Subcutaneous abdominal adipose tissue (tissue), 5 donors: ENCODE measurements at regions not wholly inside any gene's neighbourhood (a gene's known extent, or its start where the extent isn't known, plus 50 kb on each side); places are given as distances from the start of the nearest gene placed in this dataset.
"Not testable (repeated sequence)": the region's sequence is repeated elsewhere in the genome, so short reads cannot be mapped to it uniquely, and the experiment has no call there.

ENCODE experiments used
- H3K27ac ChIP-seq: one replicate; pipeline ENCODE4 v1.7.0; 2013; ENCODE audit warnings: low read depth, mild to moderate bottlenecking, inconsistent platforms, low read length, moderate library complexity
- H3K27me3 ChIP-seq, 5 donors: one replicate each; pipeline ENCODE4 v1.7.0; 2013; ENCODE audit warnings: low read length in 5 of 5, inconsistent platforms in 1 of 5; ENCODE audit not compliant: control insufficient read depth in 5 of 5, insufficient read depth in 4 of 5
- H3K36me3 ChIP-seq, 5 donors: one replicate each; pipeline ENCODE4 v1.7.0; 2013; ENCODE audit warnings: low read length in 5 of 5; ENCODE audit not compliant: control insufficient read depth in 5 of 5, insufficient read depth in 5 of 5
- H3K4me1 ChIP-seq, 5 donors: one replicate each; pipeline ENCODE4 v1.7.0; 2013; ENCODE audit warnings: low read length in 5 of 5, mild to moderate bottlenecking in 3 of 5, moderate library complexity in 1 of 5; ENCODE audit not compliant: control insufficient read depth in 5 of 5, insufficient read depth in 5 of 5
- H3K4me3 ChIP-seq, 5 donors: one replicate each; pipeline ENCODE4 v1.7.0; 2013; ENCODE audit warnings: low read length in 5 of 5, low read depth in 1 of 5
- H3K9ac ChIP-seq, 5 donors: one replicate each; pipeline ENCODE4 v1.7.0; 2013; ENCODE audit warnings: low read length in 5 of 5, mild to moderate bottlenecking in 4 of 5, moderate library complexity in 3 of 5
- H3K9me3 ChIP-seq, 5 donors: one replicate each; pipeline ENCODE4 v1.7.0; 2013; ENCODE audit warnings: low read length in 5 of 5; ENCODE audit not compliant: control insufficient read depth in 5 of 5
- donor health status: healthy.
- donor health status: healthy.
- donor health status: healthy.
- donor health status: healthy.
- donor health status: healthy.

GRCh38 chr2:107743274-107743673, 83.4 kb upstream of the RGPD4 start:
- Histone ChIP-seq H3K4me1 (no peaks in the 10 kb centered on the region), H3K4me3 (no peak overlapping the region), H3K9me3 (no peaks in the 10 kb centered on the region), H3K27ac (no peak overlapping the region), H3K27me3 (no peaks in the 10 kb centered on the region), H3K9ac (no peak overlapping the region), H3K36me3 (no peaks in the 10 kb centered on the region)

- Histone ChIP-seq H3K27ac (no peak overlapping the region), H3K4me3 (no peak overlapping the region), H3K4me1 (no peaks in the 10 kb centered on the region), H3K9ac (no peak overlapping the region), H3K27me3 (no peaks in the 10 kb centered on the region), H3K9me3 (no peaks in the 10 kb centered on the region), H3K36me3 (no peaks in the 10 kb centered on the region)
Measured at GRCh38 chr2:107745100-107745499, 81.6 kb upstream of the RGPD4 start.

- not testable (repeated sequence) for H3K9ac ChIP-seq, H3K36me3 ChIP-seq, H3K4me1 ChIP-seq, H3K4me3 ChIP-seq, H3K27ac ChIP-seq, H3K27me3 ChIP-seq, H3K9me3 ChIP-seq
Measured at GRCh38 chr2:107746552-107747198, 80.0 kb upstream of the RGPD4 start.

GRCh38 chr2:107747199-107747963, 79.3 kb upstream of the RGPD4 start:
- not testable (repeated sequence) for H3K9ac ChIP-seq, H3K27me3 ChIP-seq, H3K9me3 ChIP-seq, H3K4me3 ChIP-seq, H3K4me1 ChIP-seq, H3K36me3 ChIP-seq, H3K27ac ChIP-seq

GRCh38 chr2:107747964-107748583, 78.6 kb upstream of the RGPD4 start:
- Histone ChIP-seq H3K9me3 (peaks cover 0 to 2% (median 0%) of the 10 kb centered on the region in 5 donors), H3K4me1 (no peaks in the 10 kb centered on the region), H3K27ac (no peak overlapping the region), H3K36me3 (no peaks in the 10 kb centered on the region), H3K9ac (no peak overlapping the region), H3K27me3 (no peaks in the 10 kb centered on the region), H3K4me3 (no peak overlapping the region)

- peaks cover 0 to 4% (median 0%) of the 10 kb centered on the region in 5 donors for H3K9me3 ChIP-seq
- no peak overlapping the region for H3K9ac ChIP-seq
- no peaks in the 10 kb centered on the region for H3K36me3 ChIP-seq
- no peak overlapping the region for H3K4me3 ChIP-seq
- no peak overlapping the region for H3K27ac ChIP-seq
- no peaks in the 10 kb centered on the region for H3K27me3 ChIP-seq
- H3K4me1 ChIP-seq, result no peaks in the 10 kb centered on the region
Measured at GRCh38 chr2:107751936-107752335, 74.8 kb upstream of the RGPD4 start.

- not testable (repeated sequence) for H3K4me1 ChIP-seq, H3K9ac ChIP-seq, H3K36me3 ChIP-seq, H3K27ac ChIP-seq, H3K9me3 ChIP-seq, H3K4me3 ChIP-seq, H3K27me3 ChIP-seq
Measured at GRCh38 chr2:107753806-107754205, 72.9 kb upstream of the RGPD4 start.

GRCh38 chr2:107757223-107757622, 69.5 kb upstream of the RGPD4 start:
- Histone ChIP-seq H3K27me3 (no peaks in the 10 kb centered on the region), H3K4me1 (no peaks in the 10 kb centered on the region), H3K9me3 (peaks cover 0 to 4% (median 0%) of the 10 kb centered on the region in 5 donors), H3K27ac (no peak overlapping the region), H3K4me3 (no peak overlapping the region), H3K36me3 (no peaks in the 10 kb centered on the region), H3K9ac (no peak overlapping the region)

- H3K27ac ChIP-seq, result no peak overlapping the region
Measured at GRCh38 chr2:107760620-107761364, 65.9 kb upstream of the RGPD4 start.

GRCh38 chr2:107772353-107772752, 54.3 kb upstream of the RGPD4 start:
- H3K36me3 ChIP-seq, result no peaks in the 10 kb centered on the region
- H3K4me3 ChIP-seq, result no peak overlapping the region
- no peak overlapping the region for H3K27ac ChIP-seq
- H3K4me1 ChIP-seq, result no peaks in the 10 kb centered on the region
- H3K9me3 ChIP-seq, result no peaks in the 10 kb centered on the region
- no peaks in the 10 kb centered on the region for H3K27me3 ChIP-seq
- H3K9ac ChIP-seq, result no peak overlapping the region

More at GRCh38 chr2:107760620-107761364, 65.9 kb upstream of the RGPD4 start:
- no peak overlapping the region for H3K9ac ChIP-seq
- no peaks in the 10 kb centered on the region for H3K4me1 ChIP-seq
- H3K9me3 ChIP-seq, result peaks cover 0 to 4% (median 0%) of the 10 kb centered on the region in 5 donors
- H3K36me3 ChIP-seq, result no peaks in the 10 kb centered on the region
- no peaks in the 10 kb centered on the region for H3K27me3 ChIP-seq
- no peak overlapping the region for H3K4me3 ChIP-seq
